GM19324 (cell line): ENCODE measurements at regions not wholly inside any gene's neighbourhood (a gene's known extent, or its start where the extent isn't known, plus 50 kb on each side); places are given as distances from the start of the nearest gene placed in this dataset.
"Not testable (repeated sequence)": the region's sequence is repeated elsewhere in the genome, so short reads cannot be mapped to it uniquely, and the experiment has no call there.

Experiments used
- ATAC-seq: cut with Tn5 transposase; IDR thresholded peaks from one replicate; pipeline ENCODE4 v1.9.1; 2021; ENCODE audit warnings: mild to moderate bottlenecking, moderate library complexity; ENCODE audit not compliant: unreplicated experiment, low FRiP score

- ATAC-seq = no peak
Observed at GRCh38 chr21:20169812-20170576, 828.2 kb upstream of the NCAM2 start.

GRCh38 chr21:20186186-20186585 is 812.0 kb upstream of the NCAM2 start:
- ATAC-seq = no peak

- no peak for ATAC-seq
Observed at GRCh38 chr21:20187028-20187427, 811.2 kb upstream of the NCAM2 start.

GRCh38 chr21:20201323-20201722 is 796.9 kb upstream of the NCAM2 start:
- not testable (repeated sequence) for ATAC-seq

GRCh38 chr21:20207335-20207734 is 790.9 kb upstream of the NCAM2 start:
- ATAC-seq = no peak

- no peak for ATAC-seq
Observed at GRCh38 chr21:20215959-20216358, 782.2 kb upstream of the NCAM2 start.

- no peak for ATAC-seq
Observed at GRCh38 chr21:20220586-20220985, 777.6 kb upstream of the NCAM2 start.

- not testable (repeated sequence) for ATAC-seq
Observed at GRCh38 chr21:20221981-20222380, 776.2 kb upstream of the NCAM2 start.

GRCh38 chr21:20236649-20237048 is 761.6 kb upstream of the NCAM2 start:
- ATAC-seq = not testable (repeated sequence)

- no peak for ATAC-seq
Observed at GRCh38 chr21:20249401-20249800, 748.8 kb upstream of the NCAM2 start.

- no peak for ATAC-seq
Observed at GRCh38 chr21:20250337-20250736, 747.9 kb upstream of the NCAM2 start.

- ATAC-seq = no peak
Observed at GRCh38 chr21:20253261-20253660, 744.9 kb upstream of the NCAM2 start.

- no peak for ATAC-seq
Observed at GRCh38 chr21:20254964-20255363, 743.2 kb upstream of the NCAM2 start.

- ATAC-seq = no peak
Observed at GRCh38 chr21:20257052-20257740, 741.0 kb upstream of the NCAM2 start.

- ATAC-seq = no peak
Observed at GRCh38 chr21:20258542-20258941, 739.7 kb upstream of the NCAM2 start.

- no peak for ATAC-seq
Observed at GRCh38 chr21:20259031-20259867, 739.0 kb upstream of the NCAM2 start.

GRCh38 chr21:20260124-20260523 is 738.1 kb upstream of the NCAM2 start:
- no peak for ATAC-seq

GRCh38 chr21:20261364-20261763 is 736.8 kb upstream of the NCAM2 start:
- ATAC-seq = no peak

- ATAC-seq = no peak
Observed at GRCh38 chr21:20265707-20266440, 732.3 kb upstream of the NCAM2 start.

GRCh38 chr21:20266441-20266710 is 731.8 kb upstream of the NCAM2 start:
- ATAC-seq = no peak
